GM21526 (cell line): ENCODE measurements at regions not wholly inside any gene's neighbourhood (a gene's known extent, or its start where the extent isn't known, plus 50 kb on each side); places are given as distances from the start of the nearest gene placed in this dataset.
"Not testable (repeated sequence)": the region's sequence is repeated elsewhere in the genome, so short reads cannot be mapped to it uniquely, and the experiment has no call there.

Source experiments
- ATAC-seq: cut with Tn5 transposase; IDR thresholded peaks from one replicate; pipeline ENCODE4 v1.9.1; 2021; ENCODE audit warnings: moderate library complexity; ENCODE audit not compliant: unreplicated experiment, low FRiP score

DNA sequence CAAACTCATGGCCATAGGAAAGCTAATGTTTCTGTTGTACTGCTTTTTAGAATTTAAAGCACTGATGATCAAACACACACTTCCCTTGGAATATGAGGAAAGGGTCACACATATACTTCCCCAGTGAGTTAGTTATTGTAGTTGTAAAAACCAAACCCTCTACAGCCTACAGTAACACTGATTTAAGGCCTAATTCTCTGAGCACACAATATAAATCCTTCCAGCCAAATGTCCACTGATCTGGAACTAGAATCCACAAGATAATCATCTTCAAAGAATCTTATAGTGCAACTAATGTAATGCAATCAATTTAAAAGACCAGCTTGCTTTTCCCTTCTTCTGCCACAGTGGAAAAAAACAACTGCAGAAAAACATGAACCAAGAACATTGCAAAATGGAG, 219.3 kb downstream of the CAAP1 start:
- no peak for ATAC-seq

DNA sequence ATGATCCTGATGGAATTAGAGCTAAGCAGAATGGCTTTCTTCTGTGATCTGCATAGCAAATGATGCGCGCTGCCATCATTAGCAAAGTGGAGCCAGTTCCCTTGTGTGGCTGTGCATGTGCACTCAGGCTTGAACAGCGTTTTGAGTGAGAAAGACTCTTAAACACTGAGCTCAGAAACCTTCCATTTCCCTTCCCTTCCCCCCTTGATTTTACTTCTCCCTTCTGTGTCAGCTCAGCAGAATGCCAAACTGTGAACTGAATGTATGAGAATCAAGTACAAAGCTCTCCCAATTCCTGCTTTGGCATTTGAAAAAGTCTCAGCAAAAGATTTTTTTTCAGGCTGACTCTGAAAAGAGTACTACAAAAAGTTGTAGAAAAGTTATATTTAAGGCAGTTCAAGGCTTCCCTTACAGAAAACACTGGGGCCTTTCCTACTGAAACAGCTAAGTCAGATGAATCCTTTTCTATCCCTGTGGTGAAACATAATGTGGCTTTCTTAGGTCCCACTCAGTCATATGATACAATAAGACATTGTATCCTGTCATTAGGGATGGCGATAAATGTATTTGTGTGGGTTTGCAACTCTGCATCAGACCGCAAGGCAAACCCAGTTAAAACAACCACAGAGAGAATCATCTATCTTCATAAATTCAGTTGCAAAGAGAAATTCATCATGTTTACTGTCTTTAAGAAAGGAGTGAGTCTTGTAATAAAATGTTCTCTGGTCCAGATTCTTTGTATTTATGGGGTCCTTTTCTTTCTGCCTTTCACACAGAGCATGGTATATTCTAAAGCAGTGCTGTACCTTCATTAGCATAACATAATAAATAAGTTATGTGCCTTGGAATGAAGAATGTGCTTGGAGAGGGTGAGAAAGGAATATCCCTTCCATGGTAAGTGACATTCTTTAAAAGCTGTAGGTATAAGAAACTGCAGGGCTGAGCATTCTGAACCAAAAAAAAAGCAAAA, 222.6 kb downstream of the CAAP1 start:
- peak; percentile 59 for ATAC-seq

- ATAC-seq = no peak
Measured at GRCh38 chr9:26667882-26668281, 224.7 kb downstream of the CAAP1 start.

- ATAC-seq = no peak
Measured at GRCh38 chr9:26665666-26666065, 226.9 kb downstream of the CAAP1 start.

- not testable (repeated sequence) for ATAC-seq
Measured at GRCh38 chr9:26664087-26664773, 228.4 kb downstream of the CAAP1 start.

DNA sequence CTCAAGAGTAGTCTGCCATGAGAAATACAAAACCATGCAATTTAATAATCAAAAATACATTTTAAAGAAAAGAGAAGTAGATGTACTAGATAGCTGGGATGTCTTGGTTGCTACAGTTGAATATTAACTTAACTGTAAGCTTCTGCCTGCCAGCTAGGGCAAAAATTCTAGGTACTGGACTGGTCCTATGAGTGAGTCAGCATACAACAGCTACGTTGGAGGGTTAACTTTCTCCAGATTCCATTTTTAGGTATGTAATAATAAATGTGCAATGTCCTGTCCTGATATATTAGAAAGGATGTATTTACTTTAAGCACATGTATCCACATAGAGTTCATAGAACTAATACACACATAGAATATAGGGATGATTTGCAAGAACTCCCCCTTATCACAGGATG, 230.1 kb downstream of the CAAP1 start:
- no peak for ATAC-seq

GRCh38 chr9:26658476-26658875, 234.1 kb downstream of the CAAP1 start:
- no peak for ATAC-seq

- no peak for ATAC-seq
Measured at GRCh38 chr9:26657958-26658357, 234.6 kb downstream of the CAAP1 start.

- ATAC-seq = no peak
Measured at GRCh38 chr9:26656003-26656870, 236.4 kb downstream of the CAAP1 start.

DNA sequence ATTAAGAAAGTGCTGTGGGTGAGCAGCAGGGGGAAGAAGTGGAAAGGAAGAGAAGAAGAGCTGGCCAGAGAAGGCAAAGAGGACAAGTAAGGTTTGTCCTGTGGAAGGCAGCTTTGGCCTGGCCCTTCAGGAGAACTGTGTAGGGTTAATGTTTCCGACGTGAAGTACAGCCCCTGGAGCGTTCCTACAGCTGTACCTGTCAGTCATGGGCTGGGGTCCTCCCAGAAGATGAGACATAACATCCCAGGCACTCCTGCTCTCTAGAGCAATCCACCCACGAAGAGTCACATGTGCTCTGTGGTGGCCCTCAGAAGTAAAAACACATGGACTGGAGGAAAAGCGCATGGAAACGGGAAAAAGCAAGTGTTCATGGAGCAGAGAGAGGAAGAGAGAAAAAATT, 237.4 kb downstream of the CAAP1 start:
- no peak for ATAC-seq

DNA sequence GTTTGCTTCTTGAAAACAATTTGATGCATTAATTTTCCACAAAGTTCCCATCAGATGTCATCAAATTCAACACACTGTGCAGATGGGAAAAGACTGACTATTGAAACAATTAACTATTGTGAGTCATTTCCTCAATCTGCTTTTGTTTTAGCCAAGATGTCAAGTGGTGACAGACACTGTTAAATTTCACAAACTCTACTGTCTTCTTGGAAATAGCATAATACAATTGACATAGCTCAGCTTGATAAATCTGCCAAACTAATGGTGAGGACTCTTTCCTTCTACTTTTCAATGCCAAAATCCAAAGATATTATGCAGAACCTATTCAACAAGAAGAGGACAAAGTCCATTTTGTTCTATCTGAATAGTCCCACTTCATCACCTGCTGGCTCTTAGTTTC, 242.3 kb downstream of the CAAP1 start:
- no peak for ATAC-seq

- no peak for ATAC-seq
Measured at GRCh38 chr9:26643826-26644225, 248.8 kb downstream of the CAAP1 start.

GRCh38 chr9:26639761-26640160, 252.8 kb downstream of the CAAP1 start:
- ATAC-seq = no peak

- no peak for ATAC-seq
Measured at GRCh38 chr9:26637101-26637500, 255.5 kb downstream of the CAAP1 start.

DNA sequence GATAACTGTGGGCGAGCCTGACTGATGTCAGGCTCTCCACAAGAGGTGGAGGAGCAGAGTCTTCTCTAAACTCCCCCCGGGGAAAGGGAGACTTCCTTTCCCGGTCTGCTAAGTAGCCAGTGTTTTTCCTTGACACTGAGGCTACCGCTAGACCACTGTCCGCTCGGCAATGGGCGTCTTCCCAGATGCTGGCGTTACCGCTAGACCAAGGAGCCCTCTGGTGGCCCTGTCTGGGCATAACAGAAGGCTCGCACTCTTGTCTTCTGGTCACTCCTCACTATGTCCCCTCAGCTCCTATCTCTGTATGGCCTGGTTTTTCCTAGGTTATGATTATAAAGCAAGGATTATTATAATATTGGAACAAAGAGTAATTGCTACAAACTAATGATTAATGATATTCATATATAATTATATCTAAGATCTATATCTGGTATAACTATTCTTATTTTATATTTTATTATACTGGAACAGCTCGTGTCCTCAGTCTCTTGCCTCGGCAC, 278.7 kb downstream of the CAAP1 start:
- ATAC-seq = not testable (repeated sequence)

GRCh38 chr9:26612211-26612610, 280.4 kb downstream of the CAAP1 start:
- no peak for ATAC-seq

DNA sequence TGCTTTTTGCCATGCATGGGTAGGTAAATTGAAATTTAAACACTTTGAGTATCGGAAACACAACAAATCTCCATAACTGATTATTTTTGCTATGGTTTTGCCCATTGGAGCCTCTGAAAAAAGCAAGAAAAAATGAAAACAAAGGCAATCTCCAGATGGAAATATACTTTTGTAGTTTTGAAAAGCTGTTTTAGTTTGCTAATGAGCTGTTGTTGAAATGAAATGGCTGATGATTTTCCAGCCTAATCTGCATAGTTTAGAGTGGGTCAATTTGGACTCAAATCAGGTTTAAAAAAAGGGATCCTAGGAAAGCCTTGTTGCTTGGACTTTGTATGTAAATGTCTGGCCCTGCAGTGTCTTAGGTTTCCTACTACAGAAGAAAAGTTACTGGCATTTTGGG, 285.8 kb downstream of the CAAP1 start:
- no peak for ATAC-seq

DNA sequence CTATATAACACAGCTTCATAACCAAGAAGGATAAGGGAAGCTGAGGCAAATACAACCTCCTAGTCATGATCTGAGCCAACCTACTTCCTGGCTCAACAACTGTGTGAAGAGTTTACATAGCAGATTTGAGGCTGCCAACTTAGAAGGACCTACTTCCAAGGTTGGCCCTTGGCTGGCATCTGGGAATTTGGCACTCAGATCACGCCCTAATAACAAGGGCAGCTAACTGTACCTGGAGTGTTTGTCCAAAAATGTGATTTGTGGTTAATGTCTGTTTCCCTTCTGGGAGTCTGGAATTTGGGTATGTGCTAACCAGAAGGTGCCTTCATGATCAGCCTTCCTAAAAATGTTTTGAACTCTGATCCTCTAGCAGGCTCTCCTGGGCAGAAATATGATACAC, 287.2 kb downstream of the CAAP1 start:
- no peak for ATAC-seq

- ATAC-seq = no peak
Measured at GRCh38 chr9:26604076-26604662, 288.4 kb downstream of the CAAP1 start.

DNA sequence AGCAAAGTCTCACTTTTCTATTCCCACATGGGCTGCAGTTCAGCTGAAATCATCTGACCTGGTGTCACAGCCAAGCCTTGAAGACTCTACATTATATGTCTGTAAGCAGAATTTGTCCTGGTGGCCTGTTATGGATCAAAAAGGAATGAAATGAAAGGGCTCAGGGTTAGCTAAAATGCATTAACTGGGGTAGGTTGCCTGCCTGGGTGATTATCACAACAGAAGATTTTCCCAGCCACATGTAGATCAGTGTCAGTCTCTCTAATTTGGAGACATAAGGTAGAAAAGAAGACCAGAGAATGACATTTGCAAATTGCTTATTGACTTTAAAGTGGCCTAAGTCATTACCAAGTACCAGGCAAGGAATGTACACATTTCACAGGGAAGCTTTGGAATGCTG, 289.0 kb downstream of the CAAP1 start:
- no peak for ATAC-seq
